ENCODE measurements at regions not wholly inside any gene's neighbourhood (a gene's known extent, or its start where the extent isn't known, plus 50 kb on each side); places are given as distances from the start of the nearest gene placed in this dataset.

GRCh38 chr13:91111476-91112200 lies 235.8 kb upstream of the MIR17HG start:
- Histone ChIP-seq H3K9me3 (no peaks in the 10 kb centered on the region), H3K27me3 (no peaks in the 10 kb centered on the region), H3K27ac (no peak overlapping the region), H3K4me3 (no peak overlapping the region), H3K36me3 (no peaks in the 10 kb centered on the region), H3K4me1 (no peaks in the 10 kb centered on the region)
- TF ChIP-seq POLR2A (IDR thresholded peaks at IDR 0.05) (no peak), POLR2AphosphoS5 (IDR thresholded peaks at IDR 0.05; ENCODE audit: insufficient read depth in 1 of 2, low read depth in 1 of 2) (no peak), CTCF (IDR thresholded peaks at IDR 0.05) (no peak)
- intact Hi-C loops (cut with DNase I) = no loop called here
- no peak for DNase-seq (ENCODE audit: extremely low spot score in 2 of 2)

GRCh38 chr13:91112201-91112923 lies 235.1 kb upstream of the MIR17HG start:
- no peak for DNase-seq (ENCODE audit: extremely low spot score in 2 of 2)
- no peak overlapping the region for H3K27ac ChIP-seq
- intact Hi-C loops (cut with DNase I) = no loop called here
- H3K4me3 ChIP-seq = no peak overlapping the region
- H3K4me1 ChIP-seq = no peaks in the 10 kb centered on the region
- no peaks in the 10 kb centered on the region for H3K9me3 ChIP-seq
- H3K36me3 ChIP-seq = no peaks in the 10 kb centered on the region
- TF ChIP-seq POLR2AphosphoS5 (IDR thresholded peaks at IDR 0.05; ENCODE audit: insufficient read depth in 1 of 2, low read depth in 1 of 2) (no peak), POLR2A (IDR thresholded peaks at IDR 0.05) (no peak), CTCF (IDR thresholded peaks at IDR 0.05) (no peak)
- H3K27me3 ChIP-seq = no peaks in the 10 kb centered on the region

GRCh38 chr13:91112924-91113277 lies 234.6 kb upstream of the MIR17HG start:
- no peaks in the 10 kb centered on the region for H3K27me3 ChIP-seq

GRCh38 chr13:91115776-91116175 lies 231.7 kb upstream of the MIR17HG start:
- no peak overlapping the region for H3K27ac ChIP-seq
- TF ChIP-seq POLR2AphosphoS5 (IDR thresholded peaks at IDR 0.05; ENCODE audit: insufficient read depth in 1 of 2, low read depth in 1 of 2) (no peak), POLR2A (IDR thresholded peaks at IDR 0.05) (no peak), CTCF (IDR thresholded peaks at IDR 0.05) (no peak)

More at GRCh38 chr13:91112924-91113277, 234.6 kb upstream of the MIR17HG start:
- DNase-seq (ENCODE audit: extremely low spot score in 2 of 2) = no peak
- Histone ChIP-seq H3K27ac (no peak overlapping the region), H3K36me3 (no peaks in the 10 kb centered on the region), H3K9me3 (no peaks in the 10 kb centered on the region), H3K4me3 (no peak overlapping the region), H3K4me1 (no peaks in the 10 kb centered on the region)
- intact Hi-C loops (cut with DNase I) = no loop called here
- no peak for TF ChIP-seq POLR2AphosphoS5 (IDR thresholded peaks at IDR 0.05; ENCODE audit: insufficient read depth in 1 of 2, low read depth in 1 of 2)
- TF ChIP-seq CTCF (IDR thresholded peaks at IDR 0.05) = no peak
- TF ChIP-seq POLR2A (IDR thresholded peaks at IDR 0.05) = no peak

GRCh38 chr13:91117351-91117750 lies 230.1 kb upstream of the MIR17HG start:
- DNase-seq (ENCODE audit: extremely low spot score in 2 of 2) = no peak
- intact Hi-C loops (cut with DNase I) = no loop called here
- H3K4me3 ChIP-seq = no peak overlapping the region

More at GRCh38 chr13:91115776-91116175, 231.7 kb upstream of the MIR17HG start:
- DNase-seq (ENCODE audit: extremely low spot score in 2 of 2) = no peak
- Histone ChIP-seq H3K36me3 (no peaks in the 10 kb centered on the region), H3K4me1 (no peaks in the 10 kb centered on the region), H3K27me3 (no peaks in the 10 kb centered on the region), H3K9me3 (no peaks in the 10 kb centered on the region), H3K4me3 (no peak overlapping the region)
- intact Hi-C loops (cut with DNase I) = no loop called here

More at GRCh38 chr13:91117351-91117750, 230.1 kb upstream of the MIR17HG start:
- TF ChIP-seq POLR2AphosphoS5 (IDR thresholded peaks at IDR 0.05; ENCODE audit: insufficient read depth in 1 of 2, low read depth in 1 of 2) (no peak), CTCF (IDR thresholded peaks at IDR 0.05) (no peak), POLR2A (IDR thresholded peaks at IDR 0.05) (no peak)
- Histone ChIP-seq H3K4me1 (no peaks in the 10 kb centered on the region), H3K9me3 (no peaks in the 10 kb centered on the region), H3K27me3 (no peaks in the 10 kb centered on the region), H3K36me3 (no peaks in the 10 kb centered on the region), H3K27ac (no peak overlapping the region)

All from vagina (tissue), 2 donors.